ENCODE measurements at regions not wholly inside any gene's neighbourhood (a gene's known extent, or its start where the extent isn't known, plus 50 kb on each side); places are given as distances from the start of the nearest gene placed in this dataset.

- TF ChIP-seq EZH2 (IDR thresholded peaks at IDR 0.05; ENCODE audit: low read depth) (no peak), CTCF (conservative IDR thresholded peaks at IDR 0.05) (no peak)
Measured at GRCh38 chr5:45109062-45109461, 300.3 kb downstream of the MRPS30 start.
